HG02938 (cell line): ENCODE measurements at regions not wholly inside any gene's neighbourhood (a gene's known extent, or its start where the extent isn't known, plus 50 kb on each side); places are given as distances from the start of the nearest gene placed in this dataset.

Source experiments
- ATAC-seq: cut with Tn5 transposase; IDR thresholded peaks from one replicate; pipeline ENCODE4 v1.9.1; 2021; ENCODE audit warnings: mild to moderate bottlenecking, moderate library complexity; ENCODE audit not compliant: unreplicated experiment

GRCh38 chr12:91432089-91432488 is 249.5 kb upstream of the DCN start:
- no peak for ATAC-seq

GRCh38 chr12:91424506-91424905 is 241.9 kb upstream of the DCN start:
- ATAC-seq = no peak

GRCh38 chr12:91423693-91424050 is 241.1 kb upstream of the DCN start:
- no peak for ATAC-seq

- ATAC-seq = no peak
These were observed 240.4 kb upstream of the DCN start for GRCh38 chr12:91422811-91423692.

DNA sequence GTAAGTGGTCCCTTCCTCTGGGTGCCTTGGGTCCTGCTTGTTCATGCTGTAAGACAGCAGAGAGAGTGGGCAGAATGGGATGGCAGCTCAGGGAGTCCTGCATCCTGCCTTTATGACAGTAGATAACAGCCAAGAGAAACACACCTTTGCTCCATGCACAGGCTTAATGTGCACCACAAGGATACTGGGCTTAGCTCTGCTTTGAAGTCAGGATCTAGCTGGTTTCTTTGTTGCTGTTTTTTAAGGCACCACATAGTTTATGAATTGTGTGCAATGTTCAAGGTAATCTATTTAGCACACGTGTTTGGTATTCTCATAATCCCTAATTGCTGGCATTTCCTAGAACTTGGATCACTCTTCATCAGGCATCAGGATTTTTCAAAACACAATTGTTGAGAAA is 239.5 kb upstream of the DCN start:
- ATAC-seq = no peak

GRCh38 chr12:91419809-91420208 is 237.2 kb upstream of the DCN start:
- no peak for ATAC-seq

DNA sequence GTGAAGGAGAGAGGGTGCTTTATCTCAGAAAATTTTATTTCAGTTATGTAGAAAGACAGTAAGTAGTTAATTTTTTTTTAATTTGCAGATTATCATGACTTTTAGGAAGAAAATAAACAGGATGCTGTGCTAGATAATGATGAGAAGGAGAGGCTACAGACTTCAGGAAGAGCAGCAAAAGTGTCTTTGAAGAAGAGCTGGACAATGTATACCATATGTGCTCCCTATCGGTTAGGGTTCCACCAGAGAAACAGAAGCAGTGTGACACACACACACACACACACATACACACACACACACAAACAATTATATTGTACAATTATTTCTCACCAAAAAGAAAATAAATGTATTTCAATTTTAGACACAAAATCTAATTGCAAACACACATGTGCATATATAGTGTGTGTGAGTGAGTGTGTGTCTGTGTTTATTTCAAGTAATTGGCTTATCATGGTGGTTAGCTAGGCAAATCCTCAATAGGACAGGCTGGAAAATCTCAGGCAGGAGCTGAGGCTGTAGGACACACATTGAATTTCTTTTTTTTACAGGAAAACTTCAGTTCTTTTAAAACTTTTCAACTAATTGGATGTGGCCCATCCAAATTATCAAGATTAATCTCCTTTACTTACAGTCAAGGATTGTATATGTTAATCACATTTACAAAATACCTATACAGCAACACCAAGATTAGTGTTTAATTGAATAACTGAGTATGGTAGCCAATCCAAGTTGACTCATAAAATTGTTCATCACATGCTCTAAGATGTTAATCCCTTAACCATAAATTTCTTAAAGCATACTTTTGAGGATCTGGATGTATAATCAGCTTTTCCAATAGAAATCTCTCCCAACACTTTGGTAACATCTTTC is 235.8 kb upstream of the DCN start:
- no peak for ATAC-seq

DNA sequence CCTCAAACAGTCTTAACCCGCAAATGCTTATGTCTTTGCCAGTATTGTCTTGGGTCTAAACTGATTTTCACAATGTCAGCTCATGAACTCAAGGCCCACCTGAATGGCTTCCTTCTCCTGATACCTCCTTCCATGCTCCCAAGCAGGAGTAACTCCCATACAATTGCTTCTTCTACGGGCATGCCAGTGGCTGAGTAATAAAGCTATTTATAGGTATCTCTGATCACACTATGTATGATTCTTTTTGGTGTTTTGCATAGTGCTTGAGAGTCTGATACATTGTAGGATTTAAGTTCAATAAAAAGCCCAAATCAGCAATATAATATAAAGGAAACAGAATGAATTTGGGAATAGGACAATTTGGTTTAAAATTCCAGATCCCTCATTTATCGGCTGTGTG is 235.0 kb upstream of the DCN start:
- ATAC-seq = no peak

DNA sequence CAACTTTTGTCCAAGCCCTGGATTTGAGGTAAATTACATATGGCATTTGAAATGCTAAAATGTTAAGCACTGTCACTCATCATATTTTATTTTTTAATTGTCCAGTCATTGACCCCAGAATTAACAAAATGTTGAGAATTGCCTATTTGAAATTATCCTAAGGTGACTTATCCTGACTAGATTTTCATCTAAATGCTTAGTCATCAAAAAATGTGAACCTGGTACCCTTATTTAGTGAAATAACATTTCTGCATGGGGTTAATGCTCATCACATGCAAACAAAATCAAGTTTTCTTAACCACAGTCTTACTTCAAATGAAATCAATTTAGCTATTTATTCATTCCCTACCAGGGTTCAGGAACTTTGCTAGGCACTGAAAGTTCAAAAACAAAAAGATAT is 232.0 kb upstream of the DCN start:
- no peak for ATAC-seq

DNA sequence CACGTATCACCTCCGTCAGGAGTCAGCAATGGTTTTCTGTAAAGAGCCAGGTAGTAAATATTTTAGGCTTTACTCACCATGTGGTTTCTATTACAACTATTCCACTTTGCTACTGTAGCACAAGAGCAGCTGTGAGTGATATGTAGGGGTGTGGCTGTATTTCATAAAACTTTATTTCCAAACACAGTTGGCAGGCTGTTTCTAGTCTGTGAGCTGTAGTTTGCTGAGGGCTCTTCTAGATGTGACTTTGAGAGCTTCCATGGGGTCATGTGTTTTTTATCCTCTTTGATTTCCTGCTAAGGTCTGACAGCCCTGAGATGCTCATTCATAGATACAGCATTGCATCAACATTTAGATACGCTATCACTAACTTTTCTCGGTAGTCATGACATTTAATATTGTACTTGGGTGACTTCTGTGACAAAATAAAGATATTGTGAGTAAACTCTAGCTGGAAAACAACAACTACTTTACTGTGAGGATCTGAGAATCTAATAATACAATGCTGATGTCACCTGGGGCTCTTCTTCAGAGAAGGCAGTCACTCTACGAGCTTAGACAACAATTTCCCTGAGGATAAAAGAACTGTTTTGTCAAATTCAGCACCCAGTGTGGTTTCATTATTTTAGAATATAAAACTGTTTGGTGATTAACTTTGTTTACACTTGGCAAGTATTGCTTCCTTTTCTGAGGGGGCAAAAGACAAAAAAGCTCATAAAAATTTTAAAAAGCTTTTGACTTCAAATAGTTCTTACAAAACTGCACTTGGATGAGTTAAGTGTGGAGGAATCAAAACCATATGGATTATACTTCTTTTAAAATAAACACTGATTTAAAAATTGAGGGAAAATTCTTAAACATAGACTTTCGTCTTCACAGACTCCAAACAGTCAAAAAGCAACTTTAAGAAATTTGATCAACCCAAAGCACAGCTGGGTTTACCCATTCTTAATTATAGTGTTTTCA is 231.2 kb upstream of the DCN start:
- ATAC-seq = no peak

GRCh38 chr12:91406920-91407341 is 224.3 kb upstream of the DCN start:
- ATAC-seq = no peak

GRCh38 chr12:91404441-91404840 is 221.8 kb upstream of the DCN start:
- no peak for ATAC-seq

DNA sequence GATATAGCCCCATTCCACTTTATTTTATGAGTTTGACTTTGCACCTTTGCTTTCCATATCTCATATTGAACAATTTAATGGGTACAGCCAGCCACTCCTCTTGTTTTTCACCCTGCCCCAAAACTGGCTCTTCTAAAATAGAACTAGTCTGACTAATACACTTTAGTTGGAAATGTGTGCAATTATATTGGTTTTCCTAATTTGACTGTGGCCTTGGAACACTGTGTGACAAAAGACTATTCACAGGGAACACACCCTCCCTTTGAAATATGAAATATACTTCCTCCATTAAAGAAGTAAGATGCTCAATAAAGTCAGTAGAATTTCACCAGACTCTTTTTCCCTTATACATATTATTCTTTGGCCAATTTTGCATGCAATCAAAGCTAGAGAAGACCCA is 218.6 kb upstream of the DCN start:
- no peak for ATAC-seq

DNA sequence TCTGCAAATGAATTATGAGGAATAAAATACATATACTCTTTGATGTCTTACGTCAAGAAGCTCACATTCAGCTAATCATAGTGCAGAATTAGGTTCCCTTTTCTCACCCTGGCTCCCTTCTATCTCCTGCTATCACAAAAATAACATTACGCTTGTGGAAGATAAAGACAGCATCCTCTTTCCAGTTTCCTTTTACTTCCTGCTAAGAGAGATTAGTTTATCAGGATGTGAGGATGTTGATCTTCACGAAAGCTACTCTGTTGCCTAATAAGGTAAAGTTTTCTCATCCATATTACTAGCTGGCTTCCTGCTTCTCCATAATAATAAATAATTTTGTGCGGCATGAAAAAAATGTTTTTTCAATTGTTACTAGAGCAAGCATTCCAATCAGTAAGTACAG is 217.7 kb upstream of the DCN start:
- ATAC-seq = no peak

DNA sequence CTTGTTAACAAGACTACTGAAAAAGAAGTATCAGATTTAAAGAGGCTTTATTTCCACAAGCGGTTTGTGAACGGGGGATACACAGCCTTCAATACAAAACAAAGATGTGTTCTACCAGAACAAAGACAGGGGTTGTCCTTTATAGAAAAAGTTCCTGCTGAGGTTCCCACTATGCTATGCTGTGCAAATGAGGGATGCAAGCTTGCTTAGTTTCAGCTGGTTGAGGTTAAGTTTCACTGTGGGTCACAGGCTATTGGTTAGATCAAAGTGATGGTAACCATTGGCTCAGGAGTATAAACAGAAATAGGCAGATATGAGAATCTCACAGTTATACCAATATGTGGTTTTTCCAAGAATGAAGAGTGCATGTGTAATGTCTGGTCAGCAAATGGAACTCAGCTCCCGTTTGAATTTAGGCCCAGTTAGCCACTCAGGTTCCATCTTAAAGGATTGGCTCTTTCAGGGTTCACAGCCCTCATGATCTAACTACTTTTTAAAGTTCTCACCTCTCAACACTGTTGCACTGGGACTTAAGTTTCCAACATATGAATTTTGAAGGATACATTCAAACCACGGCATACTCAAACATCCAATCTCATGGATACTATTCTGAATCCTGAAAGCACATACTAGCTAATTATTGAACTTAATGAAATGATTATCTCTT is 215.4 kb upstream of the DCN start:
- ATAC-seq = no peak

DNA sequence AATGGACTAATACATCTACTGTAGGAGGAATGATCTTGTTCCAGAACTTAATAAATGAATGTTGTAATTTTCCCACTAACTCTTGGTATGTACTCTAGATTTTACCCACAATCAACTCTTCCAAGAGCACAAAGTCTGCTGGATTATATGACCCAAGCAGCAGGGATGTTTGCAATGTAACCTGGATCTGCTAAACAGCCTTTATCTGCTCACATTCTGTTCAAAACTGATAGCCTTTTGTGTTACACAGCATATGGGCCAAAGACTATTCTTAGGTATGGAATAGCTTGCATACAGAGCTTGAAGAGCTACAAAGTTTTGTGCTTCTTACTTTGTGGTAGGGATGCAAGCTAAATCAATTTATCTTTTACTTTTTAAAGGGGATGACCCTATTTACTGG is 213.7 kb upstream of the DCN start:
- ATAC-seq = no peak

DNA sequence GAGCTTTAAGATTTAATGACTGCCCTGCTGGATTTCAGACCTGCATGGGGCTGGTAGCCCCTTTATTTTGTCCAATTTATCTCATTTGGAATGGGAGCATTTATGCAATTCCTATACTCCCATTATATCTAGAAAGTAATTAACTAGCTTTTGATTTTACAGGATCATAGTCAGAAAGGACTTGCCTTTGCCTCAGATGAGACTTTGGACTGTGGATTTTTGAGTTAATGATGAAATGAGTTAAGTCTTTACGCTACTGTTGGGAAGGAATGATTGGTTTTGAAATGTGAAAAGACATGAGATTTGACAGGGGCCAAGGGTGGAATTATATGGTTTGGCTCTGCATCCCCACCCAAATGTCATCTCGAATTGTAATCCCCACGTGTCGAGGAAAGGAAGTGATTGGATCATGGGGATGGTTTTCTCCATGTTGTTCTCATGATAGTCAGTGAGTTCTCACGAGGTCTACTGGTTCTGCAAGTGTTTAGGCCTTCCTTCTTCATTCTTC is 213.1 kb upstream of the DCN start:
- ATAC-seq = no peak

DNA sequence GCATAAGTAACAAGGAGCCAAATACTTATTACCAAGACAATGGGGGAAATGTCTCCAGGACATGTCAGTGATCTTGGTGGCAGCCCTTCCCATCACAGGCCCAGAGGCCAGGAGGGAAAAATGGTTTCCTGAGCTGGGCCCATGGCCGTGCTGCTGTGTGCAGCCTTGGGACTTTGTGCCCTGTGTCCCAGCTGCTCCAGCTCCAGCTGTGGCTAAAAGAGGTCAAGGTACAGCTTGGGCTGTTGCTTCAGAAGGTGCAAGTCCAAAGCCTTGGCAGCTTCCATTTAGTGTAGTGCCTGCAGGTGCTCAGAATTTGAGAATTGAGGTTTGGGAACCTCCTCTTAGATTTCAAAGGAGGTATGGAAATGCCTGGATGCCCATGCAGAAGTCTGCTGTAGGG is 212.3 kb upstream of the DCN start:
- no peak for ATAC-seq

DNA sequence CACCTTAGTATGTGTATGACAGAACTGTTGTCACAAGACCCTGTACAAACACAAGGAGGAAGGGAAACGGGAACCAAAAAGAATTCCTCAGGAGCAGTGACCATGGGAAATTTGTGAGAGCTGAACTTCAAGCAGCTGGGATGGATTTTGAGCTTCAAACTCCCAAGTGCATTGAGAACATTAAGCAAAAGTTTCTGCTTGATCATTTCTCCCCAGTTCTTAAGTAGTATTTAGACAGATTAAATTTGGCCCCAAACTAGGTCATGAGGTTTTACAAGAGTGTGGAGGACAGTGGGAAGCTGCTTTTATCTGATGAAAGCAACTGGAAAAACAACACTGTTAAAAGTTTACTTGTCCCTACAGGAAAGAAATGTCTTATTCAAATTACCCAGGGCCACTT is 206.0 kb upstream of the DCN start:
- ATAC-seq = no peak

DNA sequence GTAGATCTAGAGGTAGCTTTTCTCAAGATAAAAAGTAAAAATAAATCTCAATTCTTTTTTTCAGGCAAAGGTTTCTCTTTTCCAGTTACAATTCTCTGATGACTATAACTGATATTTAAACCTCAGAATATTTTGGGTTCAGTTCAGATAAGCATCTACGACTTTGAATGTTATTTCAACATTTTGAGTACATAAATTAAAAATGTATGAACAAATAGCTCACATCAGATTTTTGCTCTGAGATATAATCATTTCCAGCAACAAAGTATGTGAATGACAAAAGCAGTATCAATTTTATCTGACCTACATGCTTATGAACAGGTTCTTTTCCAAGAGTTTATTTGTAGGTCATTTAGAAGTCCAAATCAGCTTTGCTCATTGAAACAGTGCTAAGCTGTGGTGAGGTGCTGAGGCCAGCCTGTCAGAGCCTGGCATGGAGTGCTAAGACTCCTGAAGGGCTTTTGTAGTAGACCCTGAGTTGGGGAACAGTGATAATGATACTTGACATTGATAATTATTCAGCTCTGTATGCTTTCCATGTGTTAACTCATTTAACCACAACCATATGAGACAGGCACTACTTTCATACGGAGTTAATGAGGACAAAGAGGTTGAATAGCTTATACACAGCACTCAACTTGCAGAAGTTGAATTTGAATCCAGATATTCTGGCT is 205.0 kb upstream of the DCN start:
- ATAC-seq = no peak
